Eye (tissue), 1 donor: ENCODE measurements at regions not wholly inside any gene's neighbourhood (a gene's known extent, or its start where the extent isn't known, plus 50 kb on each side); places are given as distances from the start of the nearest gene placed in this dataset.
"Not testable (repeated sequence)": the region's sequence is repeated elsewhere in the genome, so short reads cannot be mapped to it uniquely, and the experiment has no call there.

Source experiments
- DNase-seq: peaks from one replicate; pipeline ENCODE4 v3.0.0-alpha.2; 2015

DNA sequence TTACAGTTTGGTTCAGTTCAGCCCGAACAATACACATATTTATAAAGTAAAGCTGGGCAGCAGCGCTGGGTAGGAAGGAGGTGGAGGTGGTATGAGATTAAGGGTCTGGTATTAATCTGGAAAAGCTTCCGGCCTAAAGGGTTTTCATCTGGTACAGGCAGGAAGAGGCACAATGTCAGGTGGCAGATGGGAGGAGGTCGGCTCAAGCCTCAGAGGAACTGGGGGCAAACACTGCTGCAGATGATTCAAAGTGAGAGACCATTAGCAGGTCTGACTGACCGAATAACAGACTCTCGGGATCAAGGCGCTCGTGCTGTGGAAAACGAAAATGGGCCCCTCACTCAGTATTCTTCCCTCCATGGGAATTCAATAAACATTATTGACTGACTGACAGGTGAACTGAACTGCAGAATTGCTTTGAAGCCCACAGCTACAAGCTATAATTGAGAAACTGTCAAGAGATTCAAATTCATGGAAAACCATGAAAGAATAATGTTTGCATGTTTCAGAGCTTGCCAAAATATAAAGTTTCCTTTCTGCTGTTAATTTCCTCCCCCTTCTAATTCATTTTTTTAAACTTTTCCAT, 75.3 kb downstream of the TMEM167A start:
- peak; percentile 68 for DNase-seq

DNA sequence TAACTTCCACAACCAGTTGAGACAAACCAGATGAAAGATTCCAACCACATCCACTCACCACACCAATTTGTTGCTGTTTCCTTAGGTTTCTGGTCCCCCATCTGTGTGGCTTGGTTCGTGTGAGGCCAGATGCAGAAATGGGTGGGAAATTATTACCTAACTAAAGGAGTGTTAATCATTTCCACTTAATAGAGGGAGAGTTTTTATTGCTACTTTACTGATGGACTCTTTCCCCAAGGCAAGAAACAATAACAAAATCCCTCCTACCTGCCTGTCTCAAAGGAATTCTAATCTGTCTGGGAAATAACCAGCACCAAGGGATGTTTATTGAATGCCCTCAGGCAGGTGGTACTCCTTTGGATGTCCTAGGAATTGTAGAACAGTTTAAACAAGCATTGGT, 76.3 kb downstream of the TMEM167A start:
- DNase-seq: no peak

DNA sequence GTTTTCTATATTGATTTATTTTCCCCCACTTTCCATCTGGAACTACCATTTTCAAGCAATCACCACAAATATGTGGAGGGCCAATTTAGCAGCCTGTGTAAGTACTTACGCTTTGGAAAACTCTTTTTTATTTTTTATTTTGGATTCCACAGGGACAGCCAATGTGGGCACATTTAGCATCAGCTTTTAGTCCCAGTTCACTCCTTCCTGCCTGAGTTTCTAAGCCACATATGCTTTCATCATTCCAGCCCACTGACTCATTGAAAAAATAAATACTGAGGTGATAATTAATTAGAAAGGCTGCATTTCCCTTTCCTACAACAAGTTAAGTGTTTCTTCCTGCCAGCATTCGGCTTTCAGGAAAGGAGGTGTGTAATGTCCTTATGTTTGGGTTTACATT, 76.8 kb downstream of the TMEM167A start:
- no peak for DNase-seq

DNA sequence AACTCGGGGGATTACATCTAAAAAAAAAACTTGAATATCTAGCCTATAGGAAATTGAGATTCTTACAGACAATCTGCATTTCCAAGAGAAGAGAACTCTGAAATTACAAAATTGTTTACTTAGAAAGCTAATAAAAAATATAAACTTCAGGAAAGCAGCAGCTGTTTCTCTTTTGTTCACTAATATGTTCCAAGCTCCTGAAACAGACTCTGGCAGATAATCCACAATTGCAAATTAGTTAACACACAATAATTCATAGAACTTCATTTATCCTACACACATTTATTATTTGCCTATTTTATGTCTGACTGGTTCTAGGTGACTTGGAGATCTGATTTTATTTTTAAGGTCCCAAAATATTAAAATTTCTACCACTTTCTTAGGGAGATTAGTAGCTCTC, 83.8 kb downstream of the TMEM167A start:
- DNase-seq: no peak

DNA sequence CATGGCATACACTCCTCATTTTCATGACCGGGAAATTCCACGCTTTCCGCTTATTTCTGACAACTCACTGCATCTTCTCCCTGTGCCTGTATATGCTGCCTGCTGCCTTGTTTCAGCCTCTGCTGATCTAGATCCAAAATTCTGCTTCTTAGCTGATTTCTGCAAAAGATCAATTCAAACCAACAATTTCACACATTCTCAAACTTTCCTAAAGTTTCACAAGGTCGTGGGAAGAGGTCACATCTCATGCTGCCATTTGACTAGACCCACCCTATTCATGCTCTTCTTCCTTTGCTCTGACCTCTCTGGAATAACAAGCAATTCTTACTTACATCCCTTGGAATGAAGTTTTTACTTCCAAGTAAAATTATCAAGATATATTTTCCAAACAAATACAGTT, 84.5 kb downstream of the TMEM167A start:
- DNase-seq: no peak

DNA sequence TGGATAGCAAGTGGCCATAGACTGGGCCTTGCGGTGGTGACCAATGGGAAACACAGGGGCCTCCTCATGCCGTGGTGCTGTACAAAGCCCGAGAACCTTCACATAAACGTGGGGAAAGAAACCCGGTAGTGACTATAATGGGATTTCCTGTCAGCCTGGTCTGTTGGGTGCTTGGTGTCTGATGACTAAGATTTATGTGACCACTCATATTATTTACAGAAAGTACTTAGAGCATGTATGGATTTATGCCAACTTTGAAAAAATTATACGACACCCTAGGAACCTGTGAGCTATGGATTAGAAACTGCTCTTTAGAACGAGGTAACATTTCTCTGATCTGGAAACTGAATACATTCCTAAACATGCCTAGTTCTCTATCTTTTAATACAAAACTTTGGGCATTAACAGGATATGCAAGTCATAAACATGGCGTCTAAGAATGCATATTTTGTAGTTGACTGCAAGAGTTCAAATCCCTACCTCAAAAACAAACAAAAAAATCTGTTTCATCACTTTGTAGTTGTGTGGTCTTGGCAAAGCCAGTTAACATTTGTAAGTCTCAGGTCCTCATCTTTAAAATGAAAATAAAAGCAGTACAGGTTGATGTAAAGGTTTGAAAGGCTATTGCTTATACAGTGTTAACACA, 85.4 kb downstream of the TMEM167A start:
- DNase-seq: no peak

DNA sequence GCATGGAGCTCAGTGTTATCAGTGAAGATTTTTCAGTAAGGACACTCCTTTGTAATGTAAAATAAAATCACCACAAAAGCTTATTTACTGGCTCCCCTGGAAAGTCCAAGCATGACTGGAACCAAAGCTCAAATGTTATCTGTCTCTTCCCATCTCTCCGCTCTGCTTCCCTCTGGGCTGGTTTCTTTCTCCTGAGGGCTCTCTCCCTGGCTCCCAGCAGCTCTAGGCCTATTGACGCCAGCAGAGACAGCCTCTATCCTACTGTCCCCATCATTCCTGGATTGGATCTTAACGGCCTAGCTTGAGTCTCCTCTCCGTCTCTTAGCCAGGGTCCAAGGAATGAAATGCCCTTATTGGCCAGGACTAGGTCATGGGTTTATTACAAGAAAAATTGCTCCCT, 86.1 kb downstream of the TMEM167A start:
- no peak for DNase-seq

DNA sequence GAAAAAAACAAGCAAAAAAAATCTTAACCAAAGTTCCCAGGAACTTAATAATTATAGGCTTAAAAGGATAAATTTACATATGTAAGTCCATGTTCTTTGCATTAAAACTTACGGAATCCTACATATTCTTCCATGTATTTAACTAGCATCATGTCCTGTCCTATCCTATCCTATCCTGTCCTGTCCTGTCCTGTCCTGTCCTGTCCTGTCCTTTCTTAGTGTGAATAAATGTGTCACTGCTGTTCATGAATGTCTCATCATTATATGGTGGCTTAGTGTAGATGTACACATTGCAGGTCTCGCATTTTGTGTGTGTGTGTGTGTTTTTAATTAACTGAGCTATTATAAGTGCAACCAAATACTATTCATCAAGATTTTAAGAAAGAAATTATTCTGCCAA, 90.0 kb downstream of the TMEM167A start:
- no peak for DNase-seq

DNA sequence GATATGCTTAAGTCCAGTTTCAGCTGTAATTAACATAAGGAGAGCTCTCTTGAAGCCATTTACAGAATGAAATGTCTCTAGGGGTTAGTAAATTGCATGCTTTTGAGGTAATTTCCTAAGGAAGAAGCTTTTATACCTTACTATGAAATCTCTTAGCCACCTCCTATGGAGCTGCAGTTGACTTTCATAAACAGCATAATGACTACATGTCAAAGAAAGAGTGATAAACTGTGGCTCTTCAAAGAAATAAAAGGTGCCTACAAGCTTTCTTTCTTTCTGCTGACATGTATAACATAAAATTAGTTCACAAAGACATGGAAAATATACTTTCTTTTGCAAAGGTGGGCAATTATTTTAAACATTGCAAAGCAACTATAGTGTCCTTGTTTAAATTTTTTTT, 90.8 kb downstream of the TMEM167A start:
- DNase-seq: no peak

DNA sequence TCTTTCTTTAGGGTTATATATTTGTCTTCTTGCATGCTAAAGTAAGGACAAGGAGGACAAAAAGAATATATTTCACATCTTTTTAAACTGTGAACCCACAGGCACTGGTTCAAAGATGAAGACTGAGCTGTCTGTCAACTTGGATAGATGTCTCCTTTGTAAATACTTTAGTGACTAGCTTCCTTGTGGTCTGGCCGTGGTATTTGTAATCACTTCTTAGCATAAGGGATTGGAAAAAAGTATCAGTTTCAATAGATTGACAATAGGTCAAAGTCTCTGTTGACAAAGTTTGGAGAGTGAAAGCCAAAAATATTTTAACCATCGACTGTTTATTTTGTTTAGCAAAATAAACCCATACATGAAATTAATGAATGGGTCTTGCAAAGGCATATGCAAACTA, 91.4 kb downstream of the TMEM167A start:
- DNase-seq: no peak

DNA sequence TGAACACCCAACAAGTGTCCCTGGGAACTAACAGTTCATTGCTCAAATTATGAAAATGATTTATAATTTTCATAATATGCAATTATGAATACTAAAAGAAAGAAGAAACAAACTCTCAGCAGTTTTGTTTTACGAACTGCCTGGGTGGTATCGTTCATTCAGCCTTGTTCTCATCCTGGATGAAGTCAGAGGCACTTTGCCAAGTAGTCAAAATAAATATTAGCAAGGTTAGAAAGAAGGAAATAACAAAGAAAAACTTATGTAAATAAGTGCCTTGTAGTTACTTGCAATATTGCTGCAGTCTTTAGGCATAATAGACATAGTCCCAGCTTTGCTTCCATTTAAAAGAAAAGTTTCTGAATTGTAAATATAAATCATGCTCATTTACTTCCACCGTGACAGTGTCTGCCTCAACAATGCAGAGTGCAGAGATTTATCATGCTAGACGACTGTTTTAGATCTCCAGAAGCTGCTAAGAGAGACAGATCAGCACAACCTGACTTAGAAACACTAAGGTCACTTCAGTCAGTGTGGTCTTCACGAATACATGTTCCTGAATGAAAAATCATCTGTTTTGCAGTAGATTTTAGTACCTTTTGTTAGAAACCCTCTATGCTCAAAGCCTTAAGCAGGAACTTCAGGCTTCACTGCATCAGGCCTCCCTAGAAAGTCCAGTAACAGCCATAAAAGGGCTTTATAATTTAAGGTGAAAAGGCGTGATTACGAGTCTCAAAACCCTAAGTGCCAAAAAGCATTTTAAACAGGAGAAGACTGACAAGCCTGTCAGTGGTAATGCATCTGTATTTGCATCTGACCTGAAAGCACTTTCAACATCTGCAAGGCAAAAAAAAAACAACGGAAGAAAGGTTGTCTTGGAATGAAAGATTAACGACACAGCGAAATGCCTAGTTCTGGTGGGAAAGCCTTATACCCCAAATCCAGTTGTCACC, 92.1 kb downstream of the TMEM167A start:
- DNase-seq: peak; percentile 30

DNA sequence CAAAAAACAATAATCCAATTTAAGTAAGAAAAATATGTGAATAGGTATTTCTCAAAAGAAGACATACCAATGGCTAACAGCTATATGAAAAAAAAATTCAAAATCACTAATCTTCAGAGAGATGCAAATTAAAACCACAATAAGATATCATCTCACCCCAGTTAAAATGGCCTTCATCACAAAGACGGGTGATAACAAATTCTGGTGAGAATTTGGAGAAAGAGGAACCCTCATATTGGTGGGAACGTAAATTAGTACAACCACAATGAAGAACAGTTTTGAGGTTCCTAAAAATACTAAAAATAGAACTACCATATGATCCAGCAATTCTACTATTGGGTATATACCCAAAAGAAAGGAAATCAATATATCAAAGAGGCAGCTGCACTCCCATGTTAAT, 94.3 kb downstream of the TMEM167A start:
- no peak for DNase-seq

DNA sequence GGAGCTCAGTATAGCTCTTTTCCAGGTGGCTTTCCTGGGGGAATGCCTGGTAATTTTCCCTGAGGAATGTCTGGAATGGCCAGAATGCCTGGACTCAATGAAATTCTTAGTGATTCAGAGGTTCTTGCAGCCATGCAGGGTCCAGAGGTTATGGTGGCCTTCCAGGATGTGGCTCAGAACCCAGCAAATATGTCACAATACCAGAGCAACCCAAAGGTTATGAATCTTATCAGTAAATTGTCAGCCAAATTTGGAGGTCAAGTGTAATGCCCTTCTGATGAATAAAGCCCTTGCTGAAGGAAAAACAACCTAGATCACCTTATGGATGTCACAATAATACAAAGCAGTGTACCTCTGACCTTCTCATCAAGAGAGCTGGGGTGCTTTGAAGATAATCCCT, 100.3 kb downstream of the TMEM167A start:
- DNase-seq: not testable (repeated sequence)

DNA sequence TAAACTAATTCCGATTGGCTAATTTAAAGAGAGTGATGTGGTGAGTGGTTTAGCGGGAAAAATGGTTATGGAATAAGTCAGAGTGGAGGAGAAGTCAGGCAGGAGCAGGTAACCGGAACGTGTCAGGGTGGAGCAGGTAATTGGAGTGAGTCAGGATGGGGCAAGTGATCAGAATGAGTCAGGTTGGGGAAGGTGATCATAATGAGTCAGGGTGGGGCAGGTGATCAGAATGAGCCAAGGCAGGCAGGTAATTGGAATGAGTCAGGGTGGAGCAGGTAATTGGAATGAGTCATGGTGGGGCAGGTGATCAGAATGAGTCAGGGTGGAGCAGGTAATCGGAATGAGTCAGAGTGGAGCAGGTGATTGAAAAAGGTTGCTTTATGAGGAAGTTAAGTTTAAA, 101.4 kb downstream of the TMEM167A start:
- DNase-seq: no peak

DNA sequence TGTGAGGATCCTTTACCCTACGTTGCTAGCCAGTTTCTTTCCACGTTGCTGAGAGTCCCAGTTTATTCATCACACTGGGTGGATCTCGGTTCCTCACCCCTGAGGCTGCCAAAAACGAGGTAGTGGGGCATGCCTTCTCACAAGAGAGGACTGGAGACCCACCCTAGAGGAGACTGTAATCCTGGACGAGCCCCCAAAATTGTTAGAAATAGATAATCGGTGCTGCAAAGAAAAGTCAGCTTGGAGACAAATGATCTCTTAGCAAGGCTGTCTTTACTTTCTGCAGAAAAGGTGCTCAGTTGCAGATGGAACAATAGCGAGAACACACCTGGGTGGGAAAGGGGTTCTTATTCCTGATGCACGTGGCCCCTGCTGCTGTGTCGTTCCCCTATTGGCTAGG, 101.8 kb downstream of the TMEM167A start:
- no peak for DNase-seq

DNA sequence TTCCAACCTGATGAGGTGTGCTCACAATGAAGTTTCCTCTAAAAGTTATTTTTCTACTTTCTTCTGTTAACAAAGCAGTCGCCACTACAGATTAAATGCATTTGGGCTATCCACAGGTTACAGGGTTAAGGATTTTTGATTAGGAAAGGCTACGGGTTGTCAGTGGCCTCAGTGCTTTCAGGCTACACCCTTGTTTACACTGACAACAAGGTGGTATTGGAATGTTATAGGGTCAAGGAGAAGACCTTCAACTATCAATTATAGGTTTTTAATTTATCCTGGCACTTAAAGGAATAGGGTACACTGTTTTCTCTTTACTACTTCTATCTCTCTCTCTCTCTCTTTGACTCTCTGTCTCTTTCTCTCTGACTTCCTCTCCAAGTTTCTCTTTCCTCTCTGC, 102.8 kb downstream of the TMEM167A start:
- DNase-seq: not testable (repeated sequence)

DNA sequence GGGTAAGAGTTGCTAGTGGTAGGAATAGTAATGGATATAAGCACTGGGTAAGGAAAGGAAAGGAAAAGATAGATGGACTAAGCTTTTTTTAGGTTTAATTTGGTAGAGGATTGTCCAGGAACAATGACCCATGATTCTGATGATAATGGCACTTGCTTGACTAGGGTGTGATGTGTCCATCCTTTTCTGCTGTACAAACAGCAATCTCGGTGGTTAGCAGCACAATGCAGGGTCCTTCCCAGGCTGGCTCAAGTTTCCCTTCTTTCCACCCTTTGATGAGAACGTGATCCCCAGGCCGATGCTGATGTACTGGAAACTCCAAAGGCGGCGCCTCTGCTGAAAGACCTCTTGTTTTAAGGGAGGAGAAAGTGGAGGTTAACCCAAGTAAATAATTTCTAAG, 105.3 kb downstream of the TMEM167A start:
- DNase-seq: no peak

DNA sequence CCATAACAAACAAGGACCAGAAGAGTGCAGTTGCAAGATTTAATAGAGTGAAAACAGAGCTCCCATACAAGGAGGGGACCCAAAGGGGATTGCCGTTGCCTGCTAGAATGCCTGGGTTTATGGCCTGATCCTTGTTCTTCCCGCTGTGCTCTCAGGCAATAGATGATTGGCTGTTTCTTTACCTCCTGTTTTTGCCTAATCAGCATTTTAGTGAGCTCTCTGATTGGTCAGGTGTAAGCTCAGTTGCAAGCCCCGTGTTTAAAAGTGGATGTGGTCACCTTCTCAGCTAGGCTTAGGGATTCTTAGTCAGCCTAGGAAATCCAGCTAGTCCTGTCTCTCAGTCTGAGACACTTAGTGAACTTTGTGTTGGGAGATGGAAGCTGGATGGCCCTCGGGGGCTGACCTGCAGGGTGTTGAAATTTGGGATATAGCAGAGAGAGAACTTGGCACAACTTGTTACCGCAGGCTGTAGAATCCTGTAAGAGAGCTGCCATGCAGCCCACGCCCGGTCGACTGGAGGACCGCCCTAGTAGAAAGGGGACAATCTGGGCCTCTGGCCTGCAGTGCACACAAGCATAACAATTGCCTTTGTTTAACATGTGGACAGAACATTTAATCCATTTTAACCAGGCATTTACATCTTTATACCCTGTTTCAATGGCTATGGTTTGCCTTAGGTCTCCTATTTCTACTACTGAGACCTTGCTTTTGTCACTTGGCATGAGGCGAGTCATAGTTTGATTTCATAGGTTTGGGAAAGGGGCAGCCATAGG, 106.0 kb downstream of the TMEM167A start:
- not testable (repeated sequence) for DNase-seq

DNA sequence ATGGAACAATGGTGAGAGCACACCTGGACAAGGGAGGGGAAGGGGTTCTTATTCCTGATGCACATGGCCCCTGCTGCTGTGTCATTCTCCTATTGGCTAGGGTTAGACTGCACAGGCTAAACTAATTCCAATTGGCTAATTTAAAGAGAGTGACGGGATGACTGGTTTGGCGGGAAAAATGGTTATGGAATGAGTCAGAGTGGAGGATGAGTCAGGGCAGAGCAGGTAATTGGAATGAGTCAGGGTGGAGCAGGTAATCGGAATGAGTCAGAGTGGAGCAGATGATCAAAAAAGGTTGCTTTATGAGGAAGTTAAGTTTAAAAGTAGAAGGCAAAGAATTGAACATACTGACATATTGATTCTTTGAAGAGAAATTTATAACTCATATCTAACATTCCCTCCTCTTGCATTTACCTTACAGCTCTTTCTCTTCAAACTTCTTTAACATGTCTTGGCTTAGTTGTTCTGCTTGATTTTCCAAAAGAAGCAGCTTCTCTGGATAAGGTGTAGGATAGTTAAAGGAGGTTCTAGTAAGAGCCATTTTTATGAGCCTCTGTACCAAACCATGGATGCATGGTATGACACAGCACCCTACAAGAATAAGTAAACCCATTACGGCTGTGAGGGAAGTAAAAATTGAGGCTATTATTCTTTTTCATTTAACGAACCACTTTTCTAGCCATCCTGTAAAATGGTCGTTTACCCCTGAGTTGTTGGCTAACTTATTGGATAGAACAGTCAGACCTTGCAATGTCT, 107.8 kb downstream of the TMEM167A start:
- not testable (repeated sequence) for DNase-seq

DNA sequence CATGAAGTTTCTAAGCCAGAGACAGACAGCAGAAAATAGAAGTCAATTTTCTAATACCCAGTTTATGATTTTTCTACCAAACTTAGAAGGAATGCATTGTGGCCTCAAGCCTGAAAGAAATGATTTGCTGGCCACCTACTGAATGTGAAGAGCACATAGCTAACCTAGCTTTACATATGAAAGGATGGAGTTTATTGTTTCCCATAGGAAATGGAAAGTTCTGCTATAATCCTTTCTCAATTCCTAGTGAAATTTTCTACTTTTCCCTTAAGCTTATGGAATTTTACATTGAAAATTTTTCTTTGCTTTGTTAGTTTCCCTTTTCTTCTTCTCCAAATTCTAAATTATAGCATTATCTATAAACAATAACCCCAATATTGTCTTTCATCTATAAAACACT, 110.1 kb downstream of the TMEM167A start:
- DNase-seq: no peak

DNA sequence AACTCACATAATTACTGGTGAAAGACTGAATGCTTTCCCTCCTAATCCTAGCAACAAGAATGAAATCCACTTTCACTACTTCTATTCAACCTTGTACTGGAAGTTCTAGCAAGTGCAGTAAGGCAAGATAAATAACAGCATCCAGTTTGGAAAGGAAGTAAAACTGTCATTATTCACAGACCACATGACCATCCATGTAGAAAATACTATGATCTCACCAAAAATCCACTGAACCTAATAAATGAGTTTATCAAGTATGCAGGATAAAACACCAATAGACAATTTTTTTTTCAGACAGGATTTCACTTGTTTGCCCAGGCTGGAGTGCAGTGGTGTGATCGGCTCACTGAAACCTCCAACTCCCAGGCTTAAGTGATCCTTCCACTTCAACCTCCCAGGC, 117.7 kb downstream of the TMEM167A start:
- no peak for DNase-seq

DNA sequence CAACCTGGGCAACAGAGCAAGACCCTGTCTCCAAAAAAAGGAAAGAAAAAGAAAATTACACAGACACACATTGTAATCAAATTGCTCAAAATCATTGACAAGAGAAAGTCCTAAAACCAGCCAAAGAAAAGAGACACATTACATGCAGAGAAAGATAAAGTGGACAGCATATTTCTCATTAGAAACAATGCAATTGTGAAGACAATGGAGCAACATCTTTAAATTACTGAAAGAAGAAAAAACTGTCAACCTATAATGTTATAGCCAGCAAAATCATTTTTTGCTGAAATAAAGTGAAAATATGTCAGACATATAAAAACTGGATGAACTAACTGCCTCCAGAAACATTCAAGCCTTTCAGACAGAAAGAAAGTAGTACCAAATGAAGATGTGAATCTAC, 120.6 kb downstream of the TMEM167A start:
- no peak for DNase-seq
